ENCODE measurements at regions not wholly inside any gene's neighbourhood (a gene's known extent, or its start where the extent isn't known, plus 50 kb on each side); places are given as distances from the start of the nearest gene placed in this dataset.
A peak's percentile ranks its signal among the peaks of the same experiment; 100 is the strongest.

GRCh38 chr13:88066847-88067246, 395.7 kb downstream of the SLITRK5 start:
- Mint-ChIP-seq H3K9me3 (ENCODE audit: unreplicated experiment) (peaks cover 3% of the 10 kb centered on the region), H3K27me3 (ENCODE audit: unreplicated experiment) (peaks cover 2% of the 10 kb centered on the region), H3K4me3 (ENCODE audit: unreplicated experiment) (no peak overlapping the region), H3K27ac (ENCODE audit: unreplicated experiment) (no peak overlapping the region), H3K4me1 (ENCODE audit: low read depth, unreplicated experiment) (no peaks in the 10 kb centered on the region), H3K36me3 (ENCODE audit: unreplicated experiment) (no peaks in the 10 kb centered on the region)
- DNase-seq, result no peak
- no peak for TF ChIP-seq CTCF (IDR thresholded peaks at IDR 0.05; ENCODE audit: partially characterized antibody, unreplicated experiment)

- no peak for TF ChIP-seq CTCF (IDR thresholded peaks at IDR 0.05; ENCODE audit: partially characterized antibody, unreplicated experiment)
- no peaks in the 10 kb centered on the region for H3K4me1 Mint-ChIP-seq (ENCODE audit: low read depth, unreplicated experiment)
- peaks cover 3% of the 10 kb centered on the region for H3K9me3 Mint-ChIP-seq (ENCODE audit: unreplicated experiment)
- H3K4me3 Mint-ChIP-seq (ENCODE audit: unreplicated experiment), result no peak overlapping the region
- H3K36me3 Mint-ChIP-seq (ENCODE audit: unreplicated experiment), result no peaks in the 10 kb centered on the region
- H3K27me3 Mint-ChIP-seq (ENCODE audit: unreplicated experiment), result peaks cover 2% of the 10 kb centered on the region
- no peak for DNase-seq
- no peak overlapping the region for H3K27ac Mint-ChIP-seq (ENCODE audit: unreplicated experiment)
Observed at GRCh38 chr13:88068316-88068715, 397.1 kb downstream of the SLITRK5 start.

GRCh38 chr13:88068975-88069374, 397.8 kb downstream of the SLITRK5 start:
- Mint-ChIP-seq H3K27ac (ENCODE audit: unreplicated experiment) (no peak overlapping the region), H3K27me3 (ENCODE audit: unreplicated experiment) (peaks cover 2% of the 10 kb centered on the region), H3K4me1 (ENCODE audit: low read depth, unreplicated experiment) (no peaks in the 10 kb centered on the region), H3K36me3 (ENCODE audit: unreplicated experiment) (no peaks in the 10 kb centered on the region), H3K9me3 (ENCODE audit: unreplicated experiment) (peaks cover 3% of the 10 kb centered on the region), H3K4me3 (ENCODE audit: unreplicated experiment) (no peak overlapping the region)
- peak; percentile 33 for TF ChIP-seq CTCF (IDR thresholded peaks at IDR 0.05; ENCODE audit: partially characterized antibody, unreplicated experiment)
- peak; percentile 55 for DNase-seq

GRCh38 chr13:88071371-88071770, 400.2 kb downstream of the SLITRK5 start:
- Mint-ChIP-seq H3K36me3 (ENCODE audit: unreplicated experiment) (no peaks in the 10 kb centered on the region), H3K9me3 (ENCODE audit: unreplicated experiment) (peaks cover 1% of the 10 kb centered on the region), H3K4me1 (ENCODE audit: low read depth, unreplicated experiment) (no peaks in the 10 kb centered on the region), H3K4me3 (ENCODE audit: unreplicated experiment) (no peak overlapping the region), H3K27ac (ENCODE audit: unreplicated experiment) (no peak overlapping the region), H3K27me3 (ENCODE audit: unreplicated experiment) (peaks cover 2% of the 10 kb centered on the region)
- DNase-seq, result no peak
- no peak for TF ChIP-seq CTCF (IDR thresholded peaks at IDR 0.05; ENCODE audit: partially characterized antibody, unreplicated experiment)

GRCh38 chr13:88074794-88075510, 403.8 kb downstream of the SLITRK5 start:
- DNase-seq, result no peak
- Mint-ChIP-seq H3K27me3 (ENCODE audit: unreplicated experiment) (no peaks in the 10 kb centered on the region), H3K9me3 (ENCODE audit: unreplicated experiment) (no peaks in the 10 kb centered on the region), H3K4me3 (ENCODE audit: unreplicated experiment) (no peak overlapping the region), H3K27ac (ENCODE audit: unreplicated experiment) (no peak overlapping the region), H3K36me3 (ENCODE audit: unreplicated experiment) (no peaks in the 10 kb centered on the region), H3K4me1 (ENCODE audit: low read depth, unreplicated experiment) (no peaks in the 10 kb centered on the region)
- no peak for TF ChIP-seq CTCF (IDR thresholded peaks at IDR 0.05; ENCODE audit: partially characterized antibody, unreplicated experiment)
